ENCODE measurements at regions not wholly inside any gene's neighbourhood (a gene's known extent, or its start where the extent isn't known, plus 50 kb on each side); places are given as distances from the start of the nearest gene placed in this dataset.

DNA sequence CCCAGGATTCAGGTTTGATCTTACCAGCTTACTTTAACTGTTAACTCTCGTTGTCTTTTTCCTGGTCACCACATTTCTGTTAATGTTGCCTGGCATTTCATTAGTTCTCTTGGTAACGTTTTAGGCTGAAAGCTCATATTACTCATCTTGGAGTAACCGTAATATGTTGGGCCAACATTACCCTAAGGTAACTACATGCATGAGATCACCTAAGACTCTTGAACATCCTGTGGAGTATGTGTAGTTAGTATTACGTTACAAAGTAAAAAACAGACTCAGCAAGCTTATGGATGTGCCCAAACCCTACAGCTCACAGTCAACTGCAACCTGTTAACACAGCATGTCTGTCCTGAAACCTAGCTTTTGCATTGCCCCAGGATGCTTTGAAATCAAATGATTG, 203.3 kb upstream of the HS3ST1 start:
- TF ChIP-seq POLR2AphosphoS5 (IDR thresholded peaks at IDR 0.05; ENCODE audit: borderline replicate concordance, low read depth, low read length): no peak
- TF ChIP-seq EZH2 (IDR thresholded peaks at IDR 0.05): no peak
- no peak for TF ChIP-seq FOXP2 (optimal IDR thresholded peaks at IDR 0.05; ENCODE audit: control extremely low read depth, extremely low read length, insufficient read depth)
